IMR-90 (cell line): ENCODE measurements at regions not wholly inside any gene's neighbourhood (a gene's known extent, or its start where the extent isn't known, plus 50 kb on each side); places are given as distances from the start of the nearest gene placed in this dataset.

Experiments used
- ATAC-seq: fragments of 200-7000 bp; cut with Tn5 transposase; 2 replicates; pipeline ENCODE4 v1.9.1; 2020; ENCODE audit warnings: low read depth, mild to moderate bottlenecking, moderate library complexity
- BruUV-seq: library from RNA; stranded (reverse); fragments of 400-500 nt; replicated peaks from 2 replicates; lab custom pipeline; 2021; lab: Mats Ljungman, UMichigan
- CTCF ChIA-PET: fragments of 300-600 bp; formaldehyde crosslinking; extraction: SDS; loops from one replicate; lab custom pipeline; 2021; ENCODE audit warnings: antibody characterized with exemption; lab: Yijun Ruan, JAX
- POLR2A ChIA-PET: fragments of 300-600 bp; sonication (Branson Sonifier 250); formaldehyde crosslinking; loops from one replicate; lab custom pipeline; 2022; ENCODE audit warnings: antibody characterized with exemption; ENCODE audit not compliant: unreplicated experiment; lab: Charles Lee
- DNase-seq: peaks from one replicate; pipeline ENCODE4 v3.0.0; 2013
- H2AFZ ChIP-seq: replicated peaks from 2 replicates; pipeline ENCODE3; 2013; ENCODE audit warnings: low read length, mild to moderate bottlenecking; ENCODE audit not compliant: poor library complexity
- H2AK5ac ChIP-seq: 2 replicates; pipeline ENCODE4 v1.6.1; 2013; ENCODE audit warnings: low read depth, low read length, inconsistent platforms
- H2AK9ac ChIP-seq: replicated peaks from 2 replicates; pipeline ENCODE3; 2013; ENCODE audit warnings: mild to moderate bottlenecking, low read depth, low read length, moderate library complexity; ENCODE audit not compliant: poor library complexity
- H2BK120ac ChIP-seq: 2 replicates; pipeline ENCODE4 v1.6.1; 2013; ENCODE audit warnings: low read depth, low read length, inconsistent platforms
- H2BK15ac ChIP-seq: 3 replicates; pipeline ENCODE4 v1.6.1; 2013; ENCODE audit warnings: low read depth, low read length, inconsistent platforms
- H2BK20ac ChIP-seq: 2 replicates; pipeline ENCODE4 v1.6.1; 2013; ENCODE audit warnings: low read depth, mild to moderate bottlenecking, inconsistent platforms, low read length, moderate library complexity
- H2BK5ac ChIP-seq: 2 replicates; pipeline ENCODE4 v1.6.1; 2013; ENCODE audit warnings: mild to moderate bottlenecking, low read depth, low read length, inconsistent platforms; ENCODE audit not compliant: poor library complexity, severe bottlenecking
- H3K14ac ChIP-seq: replicated peaks from 2 replicates; pipeline ENCODE4 v1.6.1; 2013; ENCODE audit warnings: low read depth, low read length, inconsistent platforms
- H3K18ac ChIP-seq: 2 replicates; pipeline ENCODE4 v1.6.1; 2013; ENCODE audit warnings: low read depth, low read length, control low read depth
- H3K23ac ChIP-seq: 2 replicates; pipeline ENCODE4 v1.6.1; 2013; ENCODE audit warnings: low read depth, low read length, inconsistent platforms
- H3K27ac ChIP-seq: 2 replicates; pipeline ENCODE4 v1.5.1; 2013; ENCODE audit warnings: mild to moderate bottlenecking, control low read depth, low read length; ENCODE audit not compliant: insufficient read depth
- H3K27me3 ChIP-seq: 2 replicates; pipeline ENCODE4 v1.6.1; 2013; ENCODE audit warnings: low read length; ENCODE audit not compliant: control insufficient read depth, insufficient read depth
- H3K36me3 ChIP-seq: 2 replicates; pipeline ENCODE4 v1.6.1; 2013; ENCODE audit warnings: low read length, mixed read lengths; ENCODE audit not compliant: control insufficient read depth, insufficient read depth
- H3K4ac ChIP-seq: 2 replicates; pipeline ENCODE4 v1.6.1; 2013; ENCODE audit warnings: low read depth, low read length, inconsistent platforms
- H3K4me1 ChIP-seq: 2 replicates; pipeline ENCODE4 v1.6.1; 2013; ENCODE audit warnings: low read length, mixed read lengths; ENCODE audit not compliant: control insufficient read depth, insufficient read depth
- H3K4me2 ChIP-seq: 2 replicates; pipeline ENCODE4 v1.6.1; 2013; ENCODE audit warnings: low read depth, mild to moderate bottlenecking, control low read depth, low read length, moderate library complexity
- H3K4me3 ChIP-seq: 2 replicates; pipeline ENCODE4 v1.5.1; 2013; ENCODE audit warnings: low read depth, mild to moderate bottlenecking, control low read depth, low read length, moderate library complexity; ENCODE audit not compliant: insufficient read depth
- H3K56ac ChIP-seq: 2 replicates; pipeline ENCODE4 v1.6.1; 2013; ENCODE audit warnings: low read length, inconsistent platforms; ENCODE audit not compliant: insufficient read depth; ENCODE audit errors: extremely low read depth
- H3K79me1 ChIP-seq, 2 experiments: 2 replicates each; pipeline ENCODE4 v1.6.1; 2013; ENCODE audit warnings: low read length in 2 of 2, inconsistent platforms in 1 of 2, low read depth in 1 of 2
- H3K9ac ChIP-seq: 2 replicates; pipeline ENCODE4 v1.6.1; 2013; ENCODE audit warnings: low read depth, low read length, control low read depth
- H3K9me1 ChIP-seq: 2 replicates; pipeline ENCODE4 v1.6.1; 2013; ENCODE audit warnings: low read length, inconsistent platforms; ENCODE audit not compliant: insufficient read depth
- H3K9me3 ChIP-seq: 2 replicates; pipeline ENCODE4 v1.6.1; 2013; ENCODE audit warnings: low read length; ENCODE audit not compliant: control insufficient read depth, insufficient read depth
- H4K20me1 ChIP-seq: 2 replicates; pipeline ENCODE4 v1.6.1; 2013; ENCODE audit warnings: low read length, inconsistent platforms; ENCODE audit not compliant: insufficient read depth
- H4K5ac ChIP-seq: 2 replicates; pipeline ENCODE4 v1.6.1; 2013; ENCODE audit warnings: mild to moderate bottlenecking, low read depth, low read length, control low read depth
- H4K8ac ChIP-seq, 2 experiments: 2 replicates each; pipeline ENCODE4 v1.6.1; 2013; ENCODE audit warnings: low read depth in 2 of 2, low read length in 2 of 2, control low read depth in 1 of 2, inconsistent platforms in 1 of 2
- H4K91ac ChIP-seq: 2 replicates; pipeline ENCODE4 v1.6.1; 2013; ENCODE audit warnings: low read depth, low read length, inconsistent platforms; ENCODE audit not compliant: insufficient read depth
- FOS ChIP-seq: fragments of 150-350 bp; IDR thresholded peaks from 2 replicates; pipeline ENCODE4 v1.6.1; 2016; ENCODE audit warnings: low read depth, low read length
- MAZ ChIP-seq: IDR thresholded peaks from 2 replicates; pipeline ENCODE4 v1.6.1; 2012; ENCODE audit warnings: low read depth, mild to moderate bottlenecking, low read length, improper control_type of control experiment, moderate library complexity, borderline replicate concordance
- NFE2L2 ChIP-seq: fragments of 150-350 bp; IDR thresholded peaks from 2 replicates; pipeline ENCODE4 v1.6.1; 2016; ENCODE audit warnings: low read depth, mild to moderate bottlenecking, low read length
- RCOR1 ChIP-seq: IDR thresholded peaks from 2 replicates; pipeline ENCODE4 v1.6.1; 2012; ENCODE audit warnings: mild to moderate bottlenecking, low read length, improper control_type of control experiment; ENCODE audit not compliant: insufficient replicate concordance
- WGBS, 2 experiments: methylation state at CpG; one replicate each; pipeline versions ENCODE4 v1.1.5 to v1.1.7; 2013; ENCODE audit warnings: missing lambda C conversion rate in 2 of 2; ENCODE audit not compliant: insufficient read length in 1 of 2; ENCODE audit errors: extremely low coverage in 2 of 2; 5-methylcytosine and 5-hydroxymethylcytosine counted together
- dilution Hi-C: fragments of 300-500 bp; cut with HindIII; formaldehyde crosslinking; loops from one replicate; pipeline ENCODE4 v1.14.3; 2018; ENCODE audit warnings: low sequenced_read_pairs; ENCODE audit not compliant: unreplicated experiment
- in situ Hi-C: fragments of 300-500 bp; cut with MboI; formaldehyde crosslinking; loops from 3 replicates; pipeline ENCODE4 v1.14.3; 2019; ENCODE audit warnings: low sequenced_read_pairs, inconsistent platforms, mixed read lengths
- intact Hi-C: fragments of 100-400 bp; cut with micrococcal nuclease; formaldehyde crosslinking; loops from 2 replicates; pipeline ENCODE4 v1.10.0; 2022
- TF ChIP-seq, protein P1 (sequence below): fragments of 150-350 bp; IDR thresholded peaks from 2 replicates; pipeline ENCODE4 v1.6.1; 2017; ENCODE audit warnings: mild to moderate bottlenecking, antibody characterized with exemption, low read length, low read depth

DNA sequence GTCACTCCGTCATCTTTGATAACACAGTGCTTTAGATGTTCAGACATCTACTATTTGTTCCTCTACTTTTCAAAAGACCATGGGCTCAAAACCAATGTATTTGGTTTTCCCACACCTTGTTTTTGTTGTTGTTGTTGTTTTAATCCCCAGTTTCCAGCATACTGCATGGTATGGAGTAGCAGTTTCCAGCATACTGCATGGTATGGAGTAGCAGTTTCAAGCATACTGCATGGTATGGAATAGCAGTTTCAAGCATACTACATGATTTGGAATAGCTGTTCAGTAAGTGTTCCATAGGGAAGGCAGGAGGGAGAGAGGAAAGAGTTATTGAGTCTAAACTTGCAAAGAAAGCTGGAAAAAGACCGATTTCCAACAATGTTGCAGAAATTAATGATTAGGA is 314.3 kb upstream of the PRKCQ start:
- Histone ChIP-seq H2AK9ac (no peak overlapping the region), H3K56ac (no peak overlapping the region), H3K36me3 (no peaks in the 10 kb centered on the region), H3K4ac (no peak overlapping the region), H3K4me1 (no peaks in the 10 kb centered on the region), H3K18ac (no peak overlapping the region), H3K23ac (no peak overlapping the region), H3K4me3 (no peak overlapping the region), H2AK5ac (no peak overlapping the region), H3K27me3 (no peaks in the 10 kb centered on the region; the same call in none of the 2 replicates), H3K27ac (no peak overlapping the region), H2BK5ac (no peak overlapping the region), H2AFZ (no peak overlapping the region), H3K4me2 (no peak overlapping the region), H2BK20ac (no peak overlapping the region), H3K9me3 (no peaks in the 10 kb centered on the region), H3K9ac (no peak overlapping the region), H4K20me1 (no peaks in the 10 kb centered on the region), H2BK120ac (no peak overlapping the region), H3K9me1 (no peaks in the 10 kb centered on the region), H4K91ac (no peak overlapping the region), H4K5ac (no peak overlapping the region), H3K14ac (no peak overlapping the region), H4K8ac (no peak overlapping the region), H2BK15ac (no peak overlapping the region), H3K79me1 (no peaks in the 10 kb centered on the region)
- dilution Hi-C loops: no loop called here
- ChIA-PET POLR2A (no interaction called here), CTCF (no interaction called here)
- intact Hi-C loops: no loop called here
- WGBS, 2 experiments: no CpG with 5 or more reads among the region's 2 CpGs
- in situ Hi-C loops: no loop called here
- no TSS peak for BruUV-seq
- DNase-seq (no peak), ATAC-seq (no peak)
- TF ChIP-seq MAZ (no peak), NFE2L2 (no peak), FOS (no peak), RCOR1 (no peak)
- TF ChIP-seq, protein P1, sequence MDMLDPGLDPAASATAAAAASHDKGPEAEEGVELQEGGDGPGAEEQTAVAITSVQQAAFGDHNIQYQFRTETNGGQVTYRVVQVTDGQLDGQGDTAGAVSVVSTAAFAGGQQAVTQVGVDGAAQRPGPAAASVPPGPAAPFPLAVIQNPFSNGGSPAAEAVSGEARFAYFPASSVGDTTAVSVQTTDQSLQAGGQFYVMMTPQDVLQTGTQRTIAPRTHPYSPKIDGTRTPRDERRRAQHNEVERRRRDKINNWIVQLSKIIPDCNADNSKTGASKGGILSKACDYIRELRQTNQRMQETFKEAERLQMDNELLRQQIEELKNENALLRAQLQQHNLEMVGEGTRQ: no peak
